NCI-H748 (cell line): ENCODE measurements at regions not wholly inside any gene's neighbourhood (a gene's known extent, or its start where the extent isn't known, plus 50 kb on each side); places are given as distances from the start of the nearest gene placed in this dataset.

Source experiments
- DNase-seq: peaks from one replicate; lab custom pipeline; 2025; ENCODE audit not compliant: unreplicated experiment; lab: John Stamatoyannopoulos, UW

- DNase-seq: no peak
These were observed 172.5 kb upstream of the SHH start for GRCh38 chr7:155984609-155985405.

GRCh38 chr7:155984028-155984580 lies 171.8 kb upstream of the SHH start:
- DNase-seq: no peak

GRCh38 chr7:155983176-155983815 lies 171.0 kb upstream of the SHH start:
- no peak for DNase-seq

GRCh38 chr7:155981703-155982102 lies 169.4 kb upstream of the SHH start:
- no peak for DNase-seq

- DNase-seq: no peak
These were observed 168.6 kb upstream of the SHH start for GRCh38 chr7:155980841-155981240.

GRCh38 chr7:155979994-155980393 lies 167.7 kb upstream of the SHH start:
- DNase-seq: no peak

- DNase-seq: no peak
These were observed 167.3 kb upstream of the SHH start for GRCh38 chr7:155979566-155979965.

GRCh38 chr7:155975490-155975889 lies 163.2 kb upstream of the SHH start:
- no peak for DNase-seq

- no peak for DNase-seq
These were observed 162.1 kb upstream of the SHH start for GRCh38 chr7:155974186-155974897.

GRCh38 chr7:155973451-155973997 lies 161.3 kb upstream of the SHH start:
- DNase-seq: no peak

GRCh38 chr7:155972651-155973390 lies 160.6 kb upstream of the SHH start:
- DNase-seq: no peak

- no peak for DNase-seq
These were observed 160.0 kb upstream of the SHH start for GRCh38 chr7:155972247-155972646.

- DNase-seq: no peak
These were observed 159.0 kb upstream of the SHH start for GRCh38 chr7:155971180-155971770.

- no peak for DNase-seq
These were observed 157.1 kb upstream of the SHH start for GRCh38 chr7:155969192-155969929.

GRCh38 chr7:155965010-155965409 lies 152.7 kb upstream of the SHH start:
- DNase-seq: no peak

GRCh38 chr7:155964543-155964942 lies 152.3 kb upstream of the SHH start:
- no peak for DNase-seq

- no peak for DNase-seq
These were observed 151.5 kb upstream of the SHH start for GRCh38 chr7:155963771-155964195.

- no peak for DNase-seq
These were observed 151.1 kb upstream of the SHH start for GRCh38 chr7:155963356-155963755.

GRCh38 chr7:155962968-155963300 lies 150.7 kb upstream of the SHH start:
- DNase-seq: no peak
